Heart left ventricle (tissue), 13 donors: ENCODE measurements at regions not wholly inside any gene's neighbourhood (a gene's known extent, or its start where the extent isn't known, plus 50 kb on each side); places are given as distances from the start of the nearest gene placed in this dataset.

Source experiments
- CTCF ChIP-seq, 12 donors: fragments of 200-600 bp; sonication (generic) in 4 of 12; IDR thresholded peaks; one replicate each; pipeline versions ENCODE4 v1.5.0 to v1.8.0; 2018 to 2022; ENCODE audit warnings: antibody characterized with exemption in 12 of 12, mild to moderate bottlenecking in 5 of 12
- POLR2A ChIP-seq, 2 donors: fragments of 450-650 bp; IDR thresholded peaks; one replicate each; pipeline ENCODE4 v1.6.1; 2017; ENCODE audit warnings: antibody characterized with exemption in 2 of 2, mild to moderate bottlenecking in 2 of 2, moderate library complexity in 2 of 2
- donor health status: ischemic (EF 13 %, LVEDD 7.1; RV severe dilation, severe dysfunction).
- donor health status: DM: no; HTN: yes; CAD: no.
- donor health status: DM: no; HTN: no; CAD: no.
- donor health status: ischemic (EF 25% LVEDD 6.9; RV normal size, moderate dysfunction).
- donor health status: ischemic (EF 25% LVEDD 5.7; RV mildly dilated, moderate dysfunction).
- donor health status: ischemic (EF 35%, LVEDD 5.7; RV mildly dilated, moderate dysfunction).
- donor health status: nonischemic (EF 11% LVEDD 7.7; RV severe dilation, severe dysfunction).
- donor health status: DM: yes; HTN: yes; CAD: no.
- donor health status: PGD.
- donor health status: ischemic (EF 29% LVEDD 5.4; RV normal size, mild dysfunction).
- donor health status: nonischemic (EF 23%, LVEDD 6.1; RV moderate dilation, normal function).

GRCh38 chr11:128098781-128099180, 488.6 kb downstream of the ETS1 start:
- TF ChIP-seq CTCF (IDR thresholded peaks at IDR 0.05) = no peak
- no peak for TF ChIP-seq POLR2A (IDR thresholded peaks at IDR 0.05)
